A549 (cell line): ENCODE measurements at regions not wholly inside any gene's neighbourhood (a gene's known extent, or its start where the extent isn't known, plus 50 kb on each side); places are given as distances from the start of the nearest gene placed in this dataset.

Experiments
- ATAC-seq, 2 experiments: fragments of 200-7000 bp in 1 of 2; fragments of >200 bp in 1 of 2; cut with Nextera tagmentation in 1 of 2; cut with Tn5 transposase in 1 of 2; 3 replicates each; pipeline versions ENCODE4 v1.8.0 to v1.9.1; 2018 to 2020; ENCODE audit warnings: mild to moderate bottlenecking in 1 of 2, moderate library complexity in 1 of 2
- CTCF ChIA-PET: fragments of 300-600 bp; sonication (Branson Sonifier 250); formaldehyde crosslinking; extraction: SDS; loops from one replicate; lab custom pipeline; 2021; ENCODE audit warnings: antibody characterized with exemption, inconsistent platforms; lab: Yijun Ruan, JAX
- POLR2A ChIA-PET: fragments of 350-600 bp; formaldehyde crosslinking; extraction: SDS; loops from one replicate; lab custom pipeline; 2021; ENCODE audit warnings: antibody characterized with exemption, inconsistent platforms; lab: Yijun Ruan, JAX
- DNase-seq, 2 experiments: peaks; one replicate each; pipeline versions ENCODE4 v3.0.0 to v3.0.0-alpha.2; 2011 to 2016; ENCODE audit warnings: low read depth in 1 of 2, low spot score in 1 of 2
- FAIRE-seq: peaks from 2 replicates; lab custom pipeline; 2011; peaks lifted over from hg19 to GRCh38; lab: Jason Lieb, UNC
- H3K27ac ChIP-seq, 2 experiments: fragments of >200 bp; sonication (Bioruptor Twin); formaldehyde crosslinking; 3 replicates each; pipeline ENCODE4 v1.5.1; 2016 to 2017
- H3K4me1 ChIP-seq: fragments of >200 bp; sonication (Bioruptor Twin); formaldehyde crosslinking; 3 replicates; pipeline ENCODE4 v1.6.1; 2016
- H3K4me2 ChIP-seq: fragments of >200 bp; sonication (Bioruptor Twin); formaldehyde crosslinking; 3 replicates; pipeline ENCODE4 v1.6.1; 2016
- H3K4me3 ChIP-seq: fragments of >200 bp; sonication (Bioruptor Twin); formaldehyde crosslinking; 3 replicates; pipeline ENCODE4 v1.5.1; 2016
- H3K9me3 ChIP-seq: fragments of >200 bp; sonication (Bioruptor Twin); formaldehyde crosslinking; 3 replicates; pipeline ENCODE4 v1.6.1; 2016
- E2F6 ChIP-seq: IDR thresholded peaks from 2 replicates; pipeline ENCODE4 v1.6.1; 2012; ENCODE audit warnings: low read depth, borderline replicate concordance
- HES2 ChIP-seq: fragments of >200 bp; sonication (Bioruptor Twin); formaldehyde crosslinking; IDR thresholded peaks from 2 replicates; pipeline ENCODE4 v1.6.1; 2016
- HEYL ChIP-seq: fragments of 250-450 bp; sonication (Bioruptor Pico); IDR thresholded peaks from 2 replicates; pipeline ENCODE4 v1.8.0; 2021; ENCODE audit warnings: mild to moderate bottlenecking, moderate library complexity
- HOXA7 ChIP-seq: fragments of 250-450 bp; sonication (Bioruptor Pico); IDR thresholded peaks from 2 replicates; pipeline ENCODE4 v1.5.0; 2020; ENCODE audit warnings: mild to moderate bottlenecking, moderate library complexity
- HOXB13 ChIP-seq: fragments of 250-450 bp; sonication (Bioruptor Pico); IDR thresholded peaks from 2 replicates; pipeline ENCODE4 v1.5.0; 2020; ENCODE audit warnings: low read depth, mild to moderate bottlenecking, moderate library complexity
- MAX ChIP-seq: IDR thresholded peaks from 2 replicates; pipeline ENCODE4 v1.6.1; 2012
- NFE2L2 ChIP-seq: fragments of 150-350 bp; conservative IDR thresholded peaks from 2 replicates; pipeline ENCODE4 v1.6.1; 2014; ENCODE audit warnings: low read length
- PBX3 ChIP-seq: IDR thresholded peaks from 2 replicates; pipeline ENCODE4 v1.6.1; 2012
- POLR2AphosphoS2 ChIP-seq: conservative IDR thresholded peaks from 2 replicates; pipeline ENCODE4 v1.6.1; 2012; ENCODE audit warnings: low read length, improper control_type of control experiment, inconsistent platforms
- REST ChIP-seq: fragments of 200-600 bp; sonication (generic); IDR thresholded peaks from 2 replicates; pipeline ENCODE4 v1.6.1; 2016; ENCODE audit warnings: antibody characterized with exemption, mild to moderate bottlenecking, moderate library complexity
- SMC3 ChIP-seq: fragments of >200 bp; sonication (Bioruptor Twin); formaldehyde crosslinking; IDR thresholded peaks from 3 replicates; pipeline ENCODE4 v1.6.1; 2018; ENCODE audit warnings: inconsistent platforms
- ZC3H11A ChIP-seq: fragments of 450-650 bp; IDR thresholded peaks from 2 replicates; pipeline ENCODE4 v1.6.1; 2014; ENCODE audit warnings: antibody characterized with exemption, mild to moderate bottlenecking
- ZFP36 ChIP-seq: fragments of 450-650 bp; IDR thresholded peaks from 2 replicates; pipeline ENCODE4 v1.6.1; 2014; ENCODE audit warnings: borderline replicate concordance; ENCODE audit not compliant: partially characterized antibody
- ZSCAN20 ChIP-seq: fragments of 250-450 bp; sonication (Bioruptor Pico); IDR thresholded peaks from 2 replicates; pipeline ENCODE4 v1.8.0; 2022; ENCODE audit warnings: mild to moderate bottlenecking, moderate library complexity
- WGBS: methylation state at CpG from one replicate; pipeline ENCODE4 v1.1.6; 2017; ENCODE audit errors: missing lambda C conversion rate; 5-methylcytosine and 5-hydroxymethylcytosine counted together

GRCh38 chr1:95384567-95384966 is 150.6 kb downstream of the RWDD3 start:
- no peak for ATAC-seq
- 0% methylated on average over 3 of the region's 3 CpGs for WGBS
- Histone ChIP-seq H3K4me3 (no peak overlapping the region), H3K9me3 (no peaks in the 10 kb centered on the region), H3K27ac (no peak overlapping the region), H3K4me1 (no peaks in the 10 kb centered on the region)
- FAIRE-seq, result no peak
- CTCF ChIA-PET, result no interaction called here
- TF ChIP-seq E2F6, result no peak
- peak; percentile 77 for TF ChIP-seq REST
- TF ChIP-seq ZSCAN20 (CRISPR knock-in tag), result no peak
- TF ChIP-seq, all 56 proteins: peak for 1
- DNase-seq, result peak in 1 of 2 experiments; percentile 6
- POLR2A ChIA-PET, result no interaction called here
- no peak overlapping the region for H3K4me2 ChIP-seq

GRCh38 chr1:95386371-95386770 is 152.4 kb downstream of the RWDD3 start:
- DNase-seq, result no peak
- Histone ChIP-seq H3K27ac (no peak overlapping the region), H3K4me3 (no peak overlapping the region), H3K4me1 (no peaks in the 10 kb centered on the region), H3K9me3 (no peaks in the 10 kb centered on the region), H3K4me2 (no peak overlapping the region)
- no peak for FAIRE-seq
- ATAC-seq, result no peak
- 15% methylated on average over 1 of the region's 1 CpG for WGBS
- TF ChIP-seq HOXA7 (CRISPR knock-in tag) (no peak), HES2 (no peak), REST (no peak), HOXB13 (no peak), NFE2L2 (no peak), POLR2AphosphoS2 (no peak), SMC3 (no peak), HEYL (CRISPR knock-in tag) (no peak), PBX3 (no peak), ZC3H11A (no peak), MAX (no peak), ZFP36 (no peak)
- POLR2A ChIA-PET, result no interaction called here
- CTCF ChIA-PET, result no interaction called here
